Osteoblast (primary cell): ENCODE measurements at regions not wholly inside any gene's neighbourhood (a gene's known extent, or its start where the extent isn't known, plus 50 kb on each side); places are given as distances from the start of the nearest gene placed in this dataset.
A peak's percentile ranks its signal among the peaks of the same experiment; 100 is the strongest.

Source experiments
- DNase-seq: peaks from one replicate; pipeline ENCODE4 v3.0.0; 2011; ENCODE audit warnings: low spot score, mixed read lengths; ENCODE audit not compliant: insufficient read length; ENCODE audit errors: missing footprints
- H2AFZ ChIP-seq: 2 replicates; pipeline ENCODE4 v1.6.0; 2011; ENCODE audit warnings: mild to moderate bottlenecking, low read length
- H3K27ac ChIP-seq: 2 replicates; pipeline ENCODE4 v1.5.1; 2011; ENCODE audit warnings: mild to moderate bottlenecking, low read depth, low read length, moderate library complexity
- H3K27me3 ChIP-seq: 2 replicates; pipeline ENCODE4 v1.6.0; 2012; ENCODE audit warnings: mild to moderate bottlenecking, control low read depth, inconsistent platforms, low read length, moderate library complexity; ENCODE audit not compliant: insufficient read depth
- H3K36me3 ChIP-seq: 2 replicates; pipeline ENCODE4 v1.5.1; 2011; ENCODE audit warnings: mild to moderate bottlenecking, low read length, control low read depth, moderate library complexity; ENCODE audit not compliant: insufficient read depth
- H3K4me1 ChIP-seq: 2 replicates; pipeline ENCODE4 v1.5.1; 2011; ENCODE audit warnings: mild to moderate bottlenecking, low read length, control low read depth, moderate library complexity; ENCODE audit not compliant: insufficient read depth
- H3K4me2 ChIP-seq: 2 replicates; pipeline ENCODE4 v1.6.0; 2011; ENCODE audit warnings: mild to moderate bottlenecking, low read length; ENCODE audit not compliant: insufficient read depth
- H3K4me3 ChIP-seq: fragments of 200-600 bp; sonication (generic); 3 replicates; pipeline ENCODE4 v1.5.1; 2012; ENCODE audit warnings: mild to moderate bottlenecking, low read length, inconsistent platforms; ENCODE audit not compliant: insufficient read depth
- H3K79me2 ChIP-seq: 2 replicates; pipeline ENCODE4 v1.6.0; 2012; ENCODE audit warnings: mild to moderate bottlenecking, low read length, control low read depth, inconsistent platforms; ENCODE audit not compliant: insufficient read depth
- H3K9me3 ChIP-seq: 2 replicates; pipeline ENCODE4 v1.5.1; 2011; ENCODE audit warnings: low read depth, low read length, control low read depth
- H4K20me1 ChIP-seq: 2 replicates; pipeline ENCODE4 v1.6.0; 2012; ENCODE audit warnings: mild to moderate bottlenecking, low read length, control low read depth; ENCODE audit not compliant: insufficient read depth
- CTCF ChIP-seq: IDR thresholded peaks from 2 replicates; pipeline ENCODE4 v1.5.1; 2011; ENCODE audit warnings: mild to moderate bottlenecking, low read depth, low read length, moderate library complexity; ENCODE audit errors: extremely low read depth

- no peak overlapping the region for H3K4me2 ChIP-seq
- H3K4me3 ChIP-seq = no peak overlapping the region
Observed at GRCh38 chr5:96017951-96018350, 56.3 kb upstream of the ELL2 start.

DNA sequence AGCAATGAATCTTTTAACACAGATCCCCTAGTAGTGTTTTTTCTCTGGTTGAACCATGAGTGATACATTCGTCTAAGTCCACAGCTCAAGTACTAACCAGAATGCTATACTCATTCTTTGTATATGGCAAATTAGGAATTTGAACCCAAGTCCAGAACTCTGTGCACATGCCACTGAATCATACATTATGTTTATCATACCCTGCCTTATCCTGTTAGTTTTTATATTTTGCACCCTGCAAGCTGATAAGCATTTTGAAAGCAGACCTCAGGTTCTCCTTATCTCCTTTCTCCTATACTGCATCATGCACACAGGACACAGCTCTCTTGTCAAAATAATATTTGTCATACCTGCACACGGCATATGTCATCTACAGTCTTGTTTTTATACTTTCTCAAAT lies 54.6 kb upstream of the ELL2 start:
- no peak overlapping the region for H3K4me3 ChIP-seq
- H3K27me3 ChIP-seq = no peaks in the 10 kb centered on the region
- H3K4me1 ChIP-seq = peaks cover 8% of the 10 kb centered on the region
- no peak for DNase-seq
- TF ChIP-seq CTCF = no peak
- H3K4me2 ChIP-seq = no peak overlapping the region
- H3K36me3 ChIP-seq = no peaks in the 10 kb centered on the region
- no peaks in the 10 kb centered on the region for H4K20me1 ChIP-seq
- H3K27ac ChIP-seq = no peak overlapping the region
- H3K79me2 ChIP-seq = no peaks in the 10 kb centered on the region
- H3K9me3 ChIP-seq = no peaks in the 10 kb centered on the region
- H2AFZ ChIP-seq = no peak overlapping the region

More at GRCh38 chr5:96017951-96018350, 56.3 kb upstream of the ELL2 start:
- no peaks in the 10 kb centered on the region for H3K36me3 ChIP-seq
- H3K27me3 ChIP-seq = no peaks in the 10 kb centered on the region
- DNase-seq = peak; percentile 36
- H3K9me3 ChIP-seq = no peaks in the 10 kb centered on the region
- H3K27ac ChIP-seq = peak overlapping the region; percentile 9
- H2AFZ ChIP-seq = no peak overlapping the region
- peaks cover 10% of the 10 kb centered on the region for H3K4me1 ChIP-seq
- H3K79me2 ChIP-seq = no peaks in the 10 kb centered on the region
- no peak for TF ChIP-seq CTCF
- H4K20me1 ChIP-seq = no peaks in the 10 kb centered on the region

- Histone ChIP-seq H3K79me2 (no peaks in the 10 kb centered on the region), H3K4me1 (peaks cover 8% of the 10 kb centered on the region), H3K27me3 (no peaks in the 10 kb centered on the region), H3K36me3 (no peaks in the 10 kb centered on the region), H3K27ac (no peak overlapping the region), H2AFZ (no peak overlapping the region), H4K20me1 (no peaks in the 10 kb centered on the region), H3K9me3 (no peaks in the 10 kb centered on the region), H3K4me2 (no peak overlapping the region), H3K4me3 (no peak overlapping the region)
- DNase-seq = no peak
- no peak for TF ChIP-seq CTCF
Observed at GRCh38 chr5:96015709-96016108, 54.1 kb upstream of the ELL2 start.

- Histone ChIP-seq H3K36me3 (no peaks in the 10 kb centered on the region), H3K27me3 (no peaks in the 10 kb centered on the region), H2AFZ (no peak overlapping the region), H3K4me2 (no peak overlapping the region), H3K4me3 (no peak overlapping the region), H3K4me1 (peaks cover 8% of the 10 kb centered on the region), H4K20me1 (no peaks in the 10 kb centered on the region), H3K79me2 (no peaks in the 10 kb centered on the region), H3K9me3 (no peaks in the 10 kb centered on the region), H3K27ac (no peak overlapping the region)
- no peak for TF ChIP-seq CTCF
- no peak for DNase-seq
Observed at GRCh38 chr5:96014395-96014794, 52.7 kb upstream of the ELL2 start.
